ENCODE measurements at regions not wholly inside any gene's neighbourhood (a gene's known extent, or its start where the extent isn't known, plus 50 kb on each side); places are given as distances from the start of the nearest gene placed in this dataset.
"Not testable (repeated sequence)": the region's sequence is repeated elsewhere in the genome, so short reads cannot be mapped to it uniquely, and the experiment has no call there.

DNA sequence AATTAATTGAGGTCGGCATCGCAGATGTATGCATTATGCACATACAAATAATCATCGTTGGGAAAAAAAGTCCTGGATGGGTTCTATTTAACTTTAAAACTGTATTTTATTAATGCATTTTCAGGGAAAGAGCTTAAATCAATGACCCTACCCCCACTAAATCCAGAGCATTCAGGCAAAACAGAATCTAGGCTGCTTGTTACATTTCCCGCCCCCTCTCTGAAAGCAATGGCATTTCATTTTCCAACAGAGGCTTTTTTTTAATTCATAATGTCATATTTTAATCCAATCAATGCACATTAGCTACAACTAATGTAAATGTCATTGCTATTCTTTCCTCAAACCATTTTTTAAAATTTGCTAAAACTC lies 117.4 kb upstream of the GRIA1 start:
- DNase-seq (ENCODE audit: low read depth) = no peak

DNA sequence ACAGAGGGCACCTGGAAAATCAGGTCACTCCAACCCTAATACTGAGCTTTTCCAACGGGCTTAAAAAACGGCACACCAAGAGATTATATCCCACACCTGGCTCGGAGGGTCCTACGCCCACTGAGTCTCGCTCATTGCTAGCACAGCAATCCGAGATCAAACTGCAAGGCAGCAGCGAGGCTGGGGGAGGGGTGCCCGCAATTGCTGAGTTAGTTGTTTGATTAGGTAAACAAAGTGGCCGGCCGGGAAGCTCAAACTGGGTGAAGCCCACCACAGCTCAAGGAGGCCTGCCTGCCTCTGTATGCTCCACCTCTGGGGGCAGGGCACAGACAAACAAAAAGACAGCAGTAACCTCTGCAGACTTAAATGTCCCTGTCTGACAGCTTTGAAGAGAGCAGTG lies 108.8 kb upstream of the GRIA1 start:
- not testable (repeated sequence) for DNase-seq (ENCODE audit: low read depth)

DNA sequence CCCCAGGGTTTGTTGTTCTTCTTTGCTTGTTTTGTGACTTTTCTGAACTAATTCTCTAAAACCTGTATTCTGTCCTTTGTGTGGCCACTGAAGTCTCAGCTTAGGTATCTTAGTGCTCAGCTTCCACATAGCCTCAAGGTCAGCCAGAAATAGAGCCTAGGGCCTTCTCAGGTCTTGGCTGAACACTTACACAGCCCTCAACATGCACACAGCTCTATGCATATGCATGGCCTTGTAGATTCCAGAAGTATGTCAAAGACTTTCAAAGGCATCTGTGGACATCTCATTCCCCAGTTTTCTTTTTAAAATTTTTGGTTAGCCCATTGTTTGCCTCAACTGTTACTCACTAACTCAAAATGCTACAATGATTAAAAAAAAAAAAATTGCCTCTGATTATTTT lies 99.9 kb upstream of the GRIA1 start:
- no peak for DNase-seq (ENCODE audit: low read depth)

DNA sequence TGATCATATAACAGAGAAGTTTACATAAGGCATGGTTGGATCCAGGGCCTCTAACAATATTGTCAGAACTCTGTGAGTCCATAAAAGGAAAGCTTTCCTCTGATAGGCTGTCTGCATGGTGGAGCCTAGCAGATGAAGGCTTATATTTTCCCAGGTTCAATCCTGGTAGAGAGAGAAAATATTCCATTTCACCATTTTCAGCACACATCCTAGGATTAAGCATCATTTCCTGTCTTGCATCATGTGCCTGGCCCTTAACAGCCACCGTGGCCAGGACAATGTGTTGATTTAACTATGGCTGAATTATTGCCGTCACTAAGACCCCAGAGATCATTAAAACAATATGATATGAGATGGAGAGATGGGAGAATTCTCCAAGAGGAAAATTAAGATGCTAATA lies 90.9 kb upstream of the GRIA1 start:
- no peak for DNase-seq (ENCODE audit: low read depth)

DNA sequence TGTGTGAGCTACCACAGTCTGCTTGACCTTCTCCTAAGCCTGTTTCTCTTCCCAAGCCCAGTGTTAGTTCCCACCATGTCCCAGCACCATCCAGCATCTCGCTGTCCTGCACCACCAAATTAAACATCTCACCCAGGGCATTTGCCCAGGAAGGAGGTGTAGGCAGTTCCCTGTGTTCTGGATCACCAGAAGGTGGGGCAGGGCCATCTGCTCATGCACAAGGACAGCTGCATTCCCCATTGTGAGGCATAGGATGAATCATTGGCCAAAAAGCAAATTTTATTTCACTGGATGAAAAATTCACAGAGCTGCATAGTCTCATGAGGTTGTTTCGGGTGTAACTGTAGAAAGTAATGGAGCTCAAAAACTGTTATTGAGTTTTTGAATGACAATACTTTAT lies 89.5 kb upstream of the GRIA1 start:
- no peak for DNase-seq (ENCODE audit: low read depth)

DNA sequence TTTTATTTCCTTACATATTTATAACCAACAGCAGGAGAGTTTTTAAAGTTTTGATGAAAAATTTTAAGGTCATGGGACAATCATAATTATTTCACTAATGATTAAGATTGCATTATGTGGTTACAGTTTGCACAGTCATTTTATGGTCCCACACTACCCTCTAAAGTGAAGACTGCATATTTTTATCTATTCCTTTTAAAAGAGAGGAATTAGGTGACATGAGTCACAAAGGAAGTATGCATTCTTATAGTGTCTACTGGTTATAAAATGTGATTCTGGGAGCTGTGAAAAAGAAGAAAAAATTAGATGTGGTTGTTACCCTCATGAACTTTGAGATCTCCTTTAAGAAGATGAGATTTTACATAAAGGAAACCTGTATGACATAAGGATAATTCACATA lies 87.9 kb upstream of the GRIA1 start:
- no peak for DNase-seq (ENCODE audit: low read depth)

DNA sequence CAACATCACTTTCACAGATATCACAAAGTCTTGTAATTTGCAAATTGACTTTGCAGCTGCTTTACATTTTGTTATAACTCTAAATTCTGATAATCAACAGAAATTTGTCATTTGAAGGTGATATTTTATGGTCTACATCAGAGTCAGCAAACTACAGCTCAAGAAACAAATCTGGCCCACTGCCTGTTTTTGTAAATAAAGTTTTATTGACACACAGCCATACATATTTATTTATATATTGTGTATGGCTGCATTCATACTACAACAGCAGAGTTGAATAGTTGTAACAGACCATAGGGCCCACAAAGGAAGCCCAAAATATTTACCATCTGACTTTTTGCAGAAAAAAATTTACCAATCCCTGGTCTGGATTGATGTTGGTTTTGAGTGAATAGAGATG lies 87.0 kb upstream of the GRIA1 start:
- DNase-seq (ENCODE audit: low read depth) = no peak

DNA sequence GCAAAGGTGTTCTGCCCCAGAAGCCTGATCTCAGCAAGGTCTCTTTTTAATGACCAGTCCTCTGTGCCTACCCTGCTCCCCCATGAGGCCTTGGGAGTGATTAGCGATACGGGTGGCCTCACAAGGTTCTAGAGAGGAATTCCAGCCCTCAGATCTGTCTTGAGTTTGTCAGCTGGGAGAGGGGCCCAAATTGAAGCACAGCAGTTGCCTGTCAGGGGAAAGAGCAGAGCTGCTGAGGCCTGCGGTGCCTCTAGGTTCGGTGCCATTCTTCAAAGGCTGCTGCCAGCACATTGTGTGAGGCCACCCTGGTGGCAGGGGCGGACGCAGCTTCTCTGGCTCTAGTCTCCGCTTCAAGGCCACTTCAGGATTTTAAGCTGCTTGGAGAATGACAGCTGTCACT lies 85.7 kb upstream of the GRIA1 start:
- no peak for DNase-seq (ENCODE audit: low read depth)

DNA sequence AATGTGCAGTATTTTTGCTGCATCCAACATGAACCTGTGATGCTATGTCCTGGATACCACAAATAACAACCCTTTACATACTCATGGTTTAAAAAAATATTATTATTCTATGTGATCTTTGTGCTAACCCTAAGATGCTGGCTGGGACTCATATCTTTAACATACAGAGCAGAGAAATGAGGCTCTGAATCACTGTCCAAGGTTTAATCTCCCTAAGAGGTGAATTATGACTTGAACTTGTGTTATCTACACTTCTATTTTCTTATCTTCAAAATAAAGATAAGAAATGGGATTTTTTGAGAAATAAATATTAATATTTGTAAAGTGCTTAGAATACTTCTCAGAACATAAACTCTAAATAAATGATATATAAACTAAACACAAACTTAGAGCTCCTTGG lies 68.8 kb upstream of the GRIA1 start:
- no peak for DNase-seq (ENCODE audit: low read depth)

DNA sequence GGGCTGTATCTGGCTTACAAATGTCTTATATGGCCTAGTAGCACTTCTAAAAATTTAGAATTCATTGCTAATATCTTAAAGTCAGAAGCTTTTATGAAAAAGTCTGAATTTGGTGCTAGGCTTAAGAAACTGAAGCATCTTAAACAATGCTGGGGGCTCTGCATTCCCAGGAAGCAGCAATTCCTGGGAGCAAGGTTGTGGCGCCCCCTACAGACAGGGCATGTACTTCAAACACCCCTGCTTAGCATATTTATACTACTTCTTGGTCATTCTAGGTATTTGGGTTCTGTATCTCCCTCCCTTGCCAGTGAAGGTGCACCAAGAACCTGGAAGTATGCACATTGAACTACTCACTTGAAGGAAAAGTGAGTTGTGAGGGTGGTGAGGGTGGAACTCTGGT lies 64.6 kb upstream of the GRIA1 start:
- DNase-seq (ENCODE audit: low read depth) = no peak

DNA sequence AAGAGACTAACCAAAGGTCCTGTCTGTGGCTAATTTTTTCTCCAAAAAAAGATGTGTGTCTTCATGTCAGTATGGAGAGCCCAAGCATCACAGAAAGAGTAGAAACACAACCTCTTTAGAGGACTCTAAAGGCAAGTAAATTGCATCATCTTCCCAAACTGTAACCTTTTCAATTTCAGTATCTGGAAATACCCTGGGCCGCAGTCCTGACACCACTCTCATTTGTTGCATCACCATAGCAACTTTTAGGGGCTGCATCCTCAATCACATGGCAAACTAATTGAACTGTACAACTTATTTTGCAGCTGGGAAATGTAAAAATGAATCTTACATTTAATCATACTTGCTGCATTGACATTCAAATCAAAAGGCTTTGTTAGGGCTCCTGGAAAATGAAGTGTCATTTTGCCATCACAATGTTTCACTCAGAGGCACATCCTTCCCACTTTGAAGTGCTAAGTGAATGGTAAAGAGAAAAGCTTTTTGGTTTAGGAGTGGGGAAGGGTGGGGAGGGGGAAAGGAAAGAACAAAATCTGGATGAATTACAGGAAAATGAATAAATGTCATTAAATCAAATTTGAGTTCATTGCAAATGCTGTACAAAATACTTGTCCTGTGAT lies 60.6 kb upstream of the GRIA1 start:
- no peak for DNase-seq (ENCODE audit: low read depth)

DNA sequence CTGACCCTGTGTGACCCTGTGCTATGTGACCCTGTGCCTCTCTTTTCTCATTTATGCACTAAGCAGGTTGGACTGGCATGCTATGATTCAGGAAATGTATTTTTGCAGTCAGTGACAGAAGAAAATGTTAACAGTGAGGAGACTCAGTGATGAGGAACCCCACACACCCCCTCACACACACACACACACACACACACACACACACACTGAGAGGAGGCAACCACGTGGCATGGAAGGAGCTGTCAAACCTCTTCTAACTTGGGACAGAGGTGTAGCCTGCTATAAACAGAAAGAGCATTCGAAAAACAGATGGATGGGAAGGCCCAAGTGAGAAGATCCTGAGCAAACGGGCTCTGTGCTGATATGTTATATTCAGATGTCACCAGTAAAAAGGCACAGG lies 57.9 kb upstream of the GRIA1 start:
- no peak for DNase-seq (ENCODE audit: low read depth)

DNA sequence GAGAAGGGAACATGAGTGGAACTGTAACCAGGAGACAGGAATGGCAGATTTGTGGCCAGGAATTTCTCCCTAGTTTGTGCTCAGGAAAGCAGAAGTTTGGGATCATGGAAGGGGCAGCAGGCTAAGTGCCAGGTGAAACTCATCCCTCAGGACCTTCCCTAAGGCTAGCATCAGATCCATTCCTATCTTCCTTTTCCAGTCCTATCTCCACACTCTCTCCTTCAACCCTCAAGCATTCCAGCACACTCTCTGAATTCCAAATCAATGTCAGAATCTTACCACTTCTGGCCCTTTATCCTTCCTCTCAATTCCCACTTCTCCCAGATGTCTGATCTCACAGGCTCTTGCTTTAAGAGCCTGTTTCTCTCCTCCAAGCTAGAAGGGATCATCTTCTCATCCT lies 53.2 kb upstream of the GRIA1 start:
- no peak for DNase-seq (ENCODE audit: low read depth)

DNA sequence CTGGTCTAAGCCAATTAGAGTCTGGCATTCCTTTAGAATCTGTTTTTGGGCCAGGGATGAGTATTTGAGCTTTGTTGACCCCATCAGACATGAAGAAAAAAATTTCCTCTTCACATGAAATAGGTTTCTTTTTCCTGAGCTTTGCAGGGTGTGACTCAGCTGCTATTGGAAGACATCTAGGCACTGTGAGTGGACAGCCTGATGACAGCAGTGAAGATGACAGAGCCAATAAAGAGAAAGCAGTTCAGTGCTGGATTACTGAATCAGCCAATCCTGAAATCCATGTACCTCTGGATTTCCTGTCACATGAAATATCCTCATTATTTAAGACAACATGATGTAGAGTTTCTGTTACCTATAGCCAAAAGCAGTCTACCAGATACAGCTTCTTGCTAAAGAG lies 51.3 kb upstream of the GRIA1 start:
- DNase-seq (ENCODE audit: low read depth) = no peak

Measured in fibroblast of gingiva (primary cell).